GM23338 (cell line): ENCODE measurements at regions not wholly inside any gene's neighbourhood (a gene's known extent, or its start where the extent isn't known, plus 50 kb on each side); places are given as distances from the start of the nearest gene placed in this dataset.

Source experiments
- ATAC-seq: fragments of 200-7000 bp; cut with Tn5 transposase; 3 replicates; pipeline ENCODE4 v1.9.1; 2020
- DNase-seq: peaks from one replicate; pipeline ENCODE4 v3.0.0-alpha.2; 2015; ENCODE audit warnings: low spot score
- H2AFZ ChIP-seq: fragments of 200-600 bp; sonication (generic); 2 replicates; pipeline ENCODE4 v1.8.0; 2016; ENCODE audit warnings: antibody characterized with exemption, mild to moderate bottlenecking, moderate library complexity
- H3F3A ChIP-seq: fragments of 200-600 bp; sonication (generic); replicated peaks from 2 replicates; pipeline ENCODE4 v1.8.0; 2017; ENCODE audit warnings: antibody characterized with exemption, mixed run types, low read depth
- H3K27ac ChIP-seq: fragments of 200-600 bp; sonication (generic); 2 replicates; pipeline ENCODE4 v1.6.1; 2016; ENCODE audit warnings: low read depth
- H3K27me3 ChIP-seq: fragments of 200-600 bp; sonication (generic); 2 replicates; pipeline ENCODE4 v1.8.0; 2016; ENCODE audit warnings: mild to moderate bottlenecking, mixed run types, moderate library complexity; ENCODE audit not compliant: insufficient read depth
- H3K36me3 ChIP-seq: fragments of 200-600 bp; sonication (generic); 2 replicates; pipeline ENCODE4 v1.8.0; 2016; ENCODE audit warnings: mild to moderate bottlenecking; ENCODE audit not compliant: insufficient read depth
- H3K4me1 ChIP-seq: fragments of 200-600 bp; sonication (generic); 2 replicates; pipeline ENCODE4 v1.8.0; 2016; ENCODE audit warnings: mild to moderate bottlenecking, moderate library complexity; ENCODE audit not compliant: insufficient read depth
- H3K4me2 ChIP-seq: fragments of 200-600 bp; sonication (generic); 2 replicates; pipeline ENCODE4 v1.7.1; 2017; ENCODE audit warnings: mixed run types
- H3K4me3 ChIP-seq: fragments of 200-600 bp; sonication (generic); 2 replicates; pipeline ENCODE4 v1.6.1; 2016; ENCODE audit warnings: mixed run types
- H3K79me2 ChIP-seq: fragments of 200-600 bp; sonication (generic); replicated peaks from 2 replicates; pipeline ENCODE4 v1.8.0; 2017; ENCODE audit warnings: mild to moderate bottlenecking; ENCODE audit not compliant: insufficient read depth
- H3K9me2 ChIP-seq: fragments of 200-600 bp; sonication (generic); 2 replicates; pipeline ENCODE4 v1.8.0; 2017; ENCODE audit not compliant: insufficient read depth
- H4K20me1 ChIP-seq: fragments of 200-600 bp; sonication (generic); replicated peaks from 2 replicates; pipeline ENCODE4 v1.8.0; 2017; ENCODE audit warnings: mild to moderate bottlenecking; ENCODE audit not compliant: insufficient read depth
- H3K27ac Mint-ChIP-seq: 2 replicates; pipeline ENCODE4 v1.8.0; 2020; ENCODE audit warnings: inconsistent platforms, mild to moderate bottlenecking, moderate library complexity, mixed read lengths
- H3K27me3 Mint-ChIP-seq: 3 replicates; pipeline ENCODE4 v1.8.0; 2022; ENCODE audit warnings: low read depth, mild to moderate bottlenecking, moderate library complexity, mixed read lengths, inconsistent platforms; ENCODE audit not compliant: insufficient read depth, poor library complexity
- H3K36me3 Mint-ChIP-seq: 3 replicates; pipeline ENCODE4 v1.8.0; 2021; ENCODE audit warnings: low read depth, mild to moderate bottlenecking, inconsistent platforms, moderate library complexity, mixed read lengths
- H3K4me1 Mint-ChIP-seq: 3 replicates; pipeline ENCODE4 v1.8.0; 2020; ENCODE audit warnings: mild to moderate bottlenecking, inconsistent platforms, mixed read lengths
- H3K4me3 Mint-ChIP-seq: 3 replicates; pipeline ENCODE4 v1.8.0; 2021; ENCODE audit warnings: moderate library complexity, mild to moderate bottlenecking, inconsistent platforms, mixed read lengths
- H3K9me3 Mint-ChIP-seq: 3 replicates; pipeline ENCODE4 v1.8.0; 2020; ENCODE audit warnings: moderate library complexity, mild to moderate bottlenecking, inconsistent platforms, mixed read lengths
- CREB1 ChIP-seq: fragments of 250-450 bp; sonication (Bioruptor Pico); IDR thresholded peaks from 2 replicates; pipeline ENCODE4 v1.5.0; 2020; ENCODE audit warnings: low read depth, mild to moderate bottlenecking, moderate library complexity
- EZH2 ChIP-seq: fragments of 200-600 bp; sonication (generic); IDR thresholded peaks from one replicate; pipeline ENCODE4 v1.8.0; 2017; ENCODE audit warnings: antibody characterized with exemption, mild to moderate bottlenecking, low read depth; ENCODE audit not compliant: unreplicated experiment
- EZH2phosphoT487 ChIP-seq: fragments of 200-600 bp; sonication (generic); IDR thresholded peaks from one replicate; pipeline ENCODE4 v1.8.1; 2018; ENCODE audit warnings: antibody characterized with exemption; ENCODE audit not compliant: unreplicated experiment
- NANOG ChIP-seq: IDR thresholded peaks from 2 replicates; pipeline ENCODE4 v1.6.1; 2016; ENCODE audit warnings: antibody characterized with exemption, borderline replicate concordance
- POLR2AphosphoS5 ChIP-seq: IDR thresholded peaks from 2 replicates; pipeline ENCODE4 v1.6.1; 2016; ENCODE audit warnings: antibody characterized with exemption, low read depth
- REST ChIP-seq: IDR thresholded peaks from one replicate; pipeline ENCODE4 v1.6.1; 2018; ENCODE audit warnings: antibody characterized with exemption; ENCODE audit not compliant: unreplicated experiment
- STAT1 ChIP-seq: IDR thresholded peaks from one replicate; pipeline ENCODE4 v1.6.1; 2016; ENCODE audit warnings: antibody characterized with exemption; ENCODE audit not compliant: unreplicated experiment
- TF ChIP-seq, protein P1 (sequence below): fragments of 250-450 bp; sonication (Bioruptor Pico); IDR thresholded peaks from 2 replicates; pipeline ENCODE4 v1.5.0; 2020; ENCODE audit warnings: mild to moderate bottlenecking, moderate library complexity
- TF ChIP-seq, protein P2 (sequence below), 2 experiments: fragments of 200-600 bp in 1 of 2; sonication (generic) in 1 of 2; conservative IDR thresholded peaks; 2 replicates each; pipeline versions ENCODE4 v1.5.1 to v1.6.1; 2016 to 2017; ENCODE audit warnings: antibody characterized with exemption in 2 of 2, low read depth in 2 of 2, mild to moderate bottlenecking in 2 of 2, moderate library complexity in 1 of 2

DNA sequence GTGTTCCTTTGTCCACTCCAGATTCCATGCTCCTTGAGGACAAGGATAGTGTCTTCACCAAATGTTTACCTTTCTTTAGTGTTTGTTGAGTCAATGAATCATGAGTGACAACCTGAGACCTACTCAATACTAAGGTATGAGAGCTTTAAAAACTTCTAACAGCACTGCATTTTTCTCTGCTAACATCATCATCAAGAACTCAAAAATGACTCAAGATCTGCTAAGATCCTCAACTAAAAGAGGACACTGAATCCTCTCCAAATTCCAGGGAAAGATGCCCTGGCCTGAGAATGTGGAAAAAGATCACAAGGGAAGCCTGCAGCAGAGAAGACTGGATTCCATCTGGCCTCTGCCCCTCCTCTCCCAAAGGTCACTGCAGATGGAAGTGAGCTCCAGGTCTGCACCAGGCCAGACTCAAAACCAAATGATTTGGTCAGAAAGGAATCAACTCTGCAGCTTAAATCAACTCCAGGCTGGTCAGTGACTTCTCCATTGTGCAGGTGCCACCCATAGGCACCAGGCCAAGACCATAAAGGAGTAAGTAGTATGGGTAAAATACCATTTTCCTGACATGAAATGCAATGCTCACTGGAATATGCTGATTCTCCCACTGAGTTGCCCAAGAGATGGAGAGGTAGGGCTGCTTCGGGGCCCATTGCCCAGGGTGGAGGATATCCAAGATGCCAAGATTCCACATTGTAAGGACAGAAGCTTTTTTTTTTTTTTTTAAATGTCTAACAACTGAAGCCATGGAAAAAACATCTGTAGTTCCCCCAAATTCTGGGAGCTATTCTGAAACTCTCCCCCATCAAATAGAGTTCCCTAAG lies 89.5 kb upstream of the DOCK9 start (continued):
- TF ChIP-seq, protein P1, sequence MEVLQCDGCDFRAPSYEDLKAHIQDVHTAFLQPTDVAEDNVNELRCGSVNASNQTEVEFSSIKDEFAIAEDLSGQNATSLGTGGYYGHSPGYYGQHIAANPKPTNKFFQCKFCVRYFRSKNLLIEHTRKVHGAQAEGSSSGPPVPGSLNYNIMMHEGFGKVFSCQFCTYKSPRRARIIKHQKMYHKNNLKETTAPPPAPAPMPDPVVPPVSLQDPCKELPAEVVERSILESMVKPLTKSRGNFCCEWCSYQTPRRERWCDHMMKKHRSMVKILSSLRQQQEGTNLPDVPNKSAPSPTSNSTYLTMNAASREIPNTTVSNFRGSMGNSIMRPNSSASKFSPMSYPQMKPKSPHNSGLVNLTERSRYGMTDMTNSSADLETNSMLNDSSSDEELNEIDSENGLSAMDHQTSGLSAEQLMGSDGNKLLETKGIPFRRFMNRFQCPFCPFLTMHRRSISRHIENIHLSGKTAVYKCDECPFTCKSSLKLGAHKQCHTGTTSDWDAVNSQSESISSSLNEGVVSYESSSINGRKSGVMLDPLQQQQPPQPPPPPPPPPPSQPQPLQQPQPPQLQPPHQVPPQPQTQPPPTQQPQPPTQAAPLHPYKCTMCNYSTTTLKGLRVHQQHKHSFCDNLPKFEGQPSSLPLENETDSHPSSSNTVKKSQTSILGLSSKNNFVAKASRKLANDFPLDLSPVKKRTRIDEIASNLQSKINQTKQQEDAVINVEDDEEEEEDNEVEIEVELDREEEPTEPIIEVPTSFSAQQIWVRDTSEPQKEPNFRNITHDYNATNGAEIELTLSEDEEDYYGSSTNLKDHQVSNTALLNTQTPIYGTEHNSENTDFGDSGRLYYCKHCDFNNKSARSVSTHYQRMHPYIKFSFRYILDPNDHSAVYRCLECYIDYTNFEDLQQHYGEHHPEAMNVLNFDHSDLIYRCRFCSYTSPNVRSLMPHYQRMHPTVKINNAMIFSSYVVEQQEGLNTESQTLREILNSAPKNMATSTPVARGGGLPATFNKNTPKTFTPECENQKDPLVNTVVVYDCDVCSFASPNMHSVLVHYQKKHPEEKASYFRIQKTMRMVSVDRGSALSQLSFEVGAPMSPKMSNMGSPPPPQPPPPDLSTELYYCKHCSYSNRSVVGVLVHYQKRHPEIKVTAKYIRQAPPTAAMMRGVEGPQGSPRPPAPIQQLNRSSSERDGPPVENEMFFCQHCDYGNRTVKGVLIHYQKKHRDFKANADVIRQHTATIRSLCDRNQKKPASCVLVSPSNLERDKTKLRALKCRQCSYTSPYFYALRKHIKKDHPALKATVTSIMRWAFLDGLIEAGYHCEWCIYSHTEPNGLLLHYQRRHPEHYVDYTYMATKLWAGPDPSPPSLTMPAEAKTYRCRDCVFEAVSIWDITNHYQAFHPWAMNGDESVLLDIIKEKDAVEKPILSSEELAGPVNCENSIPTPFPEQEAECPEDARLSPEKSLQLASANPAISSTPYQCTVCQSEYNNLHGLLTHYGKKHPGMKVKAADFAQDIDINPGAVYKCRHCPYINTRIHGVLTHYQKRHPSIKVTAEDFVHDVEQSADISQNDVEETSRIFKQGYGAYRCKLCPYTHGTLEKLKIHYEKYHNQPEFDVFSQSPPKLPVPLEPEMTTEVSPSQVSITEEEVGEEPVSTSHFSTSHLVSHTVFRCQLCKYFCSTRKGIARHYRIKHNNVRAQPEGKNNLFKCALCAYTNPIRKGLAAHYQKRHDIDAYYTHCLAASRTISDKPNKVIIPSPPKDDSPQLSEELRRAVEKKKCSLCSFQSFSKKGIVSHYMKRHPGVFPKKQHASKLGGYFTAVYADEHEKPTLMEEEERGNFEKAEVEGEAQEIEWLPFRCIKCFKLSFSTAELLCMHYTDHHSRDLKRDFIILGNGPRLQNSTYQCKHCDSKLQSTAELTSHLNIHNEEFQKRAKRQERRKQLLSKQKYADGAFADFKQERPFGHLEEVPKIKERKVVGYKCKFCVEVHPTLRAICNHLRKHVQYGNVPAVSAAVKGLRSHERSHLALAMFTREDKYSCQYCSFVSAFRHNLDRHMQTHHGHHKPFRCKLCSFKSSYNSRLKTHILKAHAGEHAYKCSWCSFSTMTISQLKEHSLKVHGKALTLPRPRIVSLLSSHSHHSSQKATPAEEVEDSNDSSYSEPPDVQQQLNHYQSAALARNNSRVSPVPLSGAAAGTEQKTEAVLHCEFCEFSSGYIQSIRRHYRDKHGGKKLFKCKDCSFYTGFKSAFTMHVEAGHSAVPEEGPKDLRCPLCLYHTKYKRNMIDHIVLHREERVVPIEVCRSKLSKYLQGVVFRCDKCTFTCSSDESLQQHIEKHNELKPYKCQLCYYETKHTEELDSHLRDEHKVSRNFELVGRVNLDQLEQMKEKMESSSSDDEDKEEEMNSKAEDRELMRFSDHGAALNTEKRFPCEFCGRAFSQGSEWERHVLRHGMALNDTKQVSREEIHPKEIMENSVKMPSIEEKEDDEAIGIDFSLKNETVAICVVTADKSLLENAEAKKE = no peak
- no peak for TF ChIP-seq REST

- ATAC-seq (no peak), DNase-seq (no peak)
- Histone ChIP-seq H3K4me1 (no peaks in the 10 kb centered on the region; the same call in 1 of the 2 replicates), H3K27ac (no peak overlapping the region), H3K36me3 (no peaks in the 10 kb centered on the region), H3K9me2 (peaks cover 9% of the 10 kb centered on the region; the same call in 1 of the 2 replicates), H2AFZ (no peak overlapping the region), H3K79me2 (no peaks in the 10 kb centered on the region), H3F3A (no peaks in the 10 kb centered on the region), H3K27me3 (no peaks in the 10 kb centered on the region), H4K20me1 (no peaks in the 10 kb centered on the region), H3K4me2 (no peak overlapping the region), H3K4me3 (no peak overlapping the region)
- H3K27me3 Mint-ChIP-seq = peaks cover 3% of the 10 kb centered on the region
- no peaks in the 10 kb centered on the region for H3K9me3 Mint-ChIP-seq
- no peak overlapping the region for H3K27ac Mint-ChIP-seq
- no peak overlapping the region for H3K4me3 Mint-ChIP-seq
- H3K36me3 Mint-ChIP-seq = no peaks in the 10 kb centered on the region
- H3K4me1 Mint-ChIP-seq = peaks cover 8% of the 10 kb centered on the region
- TF ChIP-seq EZH2phosphoT487 = no peak
- no peak for TF ChIP-seq CREB1
- TF ChIP-seq, protein P2, sequence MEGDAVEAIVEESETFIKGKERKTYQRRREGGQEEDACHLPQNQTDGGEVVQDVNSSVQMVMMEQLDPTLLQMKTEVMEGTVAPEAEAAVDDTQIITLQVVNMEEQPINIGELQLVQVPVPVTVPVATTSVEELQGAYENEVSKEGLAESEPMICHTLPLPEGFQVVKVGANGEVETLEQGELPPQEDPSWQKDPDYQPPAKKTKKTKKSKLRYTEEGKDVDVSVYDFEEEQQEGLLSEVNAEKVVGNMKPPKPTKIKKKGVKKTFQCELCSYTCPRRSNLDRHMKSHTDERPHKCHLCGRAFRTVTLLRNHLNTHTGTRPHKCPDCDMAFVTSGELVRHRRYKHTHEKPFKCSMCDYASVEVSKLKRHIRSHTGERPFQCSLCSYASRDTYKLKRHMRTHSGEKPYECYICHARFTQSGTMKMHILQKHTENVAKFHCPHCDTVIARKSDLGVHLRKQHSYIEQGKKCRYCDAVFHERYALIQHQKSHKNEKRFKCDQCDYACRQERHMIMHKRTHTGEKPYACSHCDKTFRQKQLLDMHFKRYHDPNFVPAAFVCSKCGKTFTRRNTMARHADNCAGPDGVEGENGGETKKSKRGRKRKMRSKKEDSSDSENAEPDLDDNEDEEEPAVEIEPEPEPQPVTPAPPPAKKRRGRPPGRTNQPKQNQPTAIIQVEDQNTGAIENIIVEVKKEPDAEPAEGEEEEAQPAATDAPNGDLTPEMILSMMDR (conservative IDR thresholded peaks at IDR 0.05; ENCODE audit: low read depth in 2 of 2) = no peak
- TF ChIP-seq POLR2AphosphoS5 = no peak
- TF ChIP-seq EZH2 = no peak
- no peak for TF ChIP-seq NANOG
- TF ChIP-seq STAT1 = no peak
Observed at GRCh38 chr13:99071211-99071610, 93.3 kb upstream of the DOCK9 start.
